Kidney (tissue), 13 donors: ENCODE measurements at regions not wholly inside any gene's neighbourhood (a gene's known extent, or its start where the extent isn't known, plus 50 kb on each side); places are given as distances from the start of the nearest gene placed in this dataset.

ENCODE experiments used
- DNase-seq, 5 donors: peaks; one replicate each; pipeline ENCODE4 v3.0.0-alpha.2; 2013 to 2020
- FAIRE-seq: peaks from 2 replicates; lab custom pipeline; 2012; peaks lifted over from hg19 to GRCh38; lab: Jason Lieb, UNC
- H3K27ac ChIP-seq, 2 donors: one replicate each; pipeline ENCODE4 v1.7.0; 2013; ENCODE audit warnings: low read depth in 2 of 2, low read length in 2 of 2, inconsistent platforms in 1 of 2
- H3K27me3 ChIP-seq: one replicate; pipeline ENCODE4 v1.7.1; 2013; ENCODE audit warnings: low read length, inconsistent platforms; ENCODE audit not compliant: control insufficient read depth, insufficient read depth
- H3K36me3 ChIP-seq, 3 donors: one replicate each; pipeline versions ENCODE4 v1.7.0 to v1.7.1; 2013; ENCODE audit warnings: low read length in 3 of 3, control low read depth in 1 of 3, inconsistent platforms in 1 of 3; ENCODE audit not compliant: insufficient read depth in 3 of 3, control insufficient read depth in 2 of 3
- H3K4me1 ChIP-seq, 3 donors: one replicate each; pipeline versions ENCODE4 v1.7.0 to v1.7.1; 2013; ENCODE audit warnings: low read length in 3 of 3, inconsistent platforms in 1 of 3, low read depth in 1 of 3; ENCODE audit not compliant: control insufficient read depth in 2 of 3, insufficient read depth in 2 of 3
- H3K4me3 ChIP-seq, 3 donors: one replicate each; pipeline versions ENCODE4 v1.7.0 to v1.8.1; 2013; ENCODE audit warnings: low read length in 3 of 3, control low read depth in 1 of 3, inconsistent platforms in 1 of 3
- H3K9ac ChIP-seq, 3 donors: one replicate each; pipeline versions ENCODE4 v1.7.0 to v1.7.1; 2013; ENCODE audit warnings: low read length in 3 of 3, control low read depth in 1 of 3, inconsistent platforms in 1 of 3
- H3K9me3 ChIP-seq, 3 donors: one replicate each; pipeline versions ENCODE4 v1.7.0 to v1.7.1; 2013; ENCODE audit warnings: low read length in 3 of 3, control low read depth in 1 of 3, inconsistent platforms in 1 of 3; ENCODE audit not compliant: control insufficient read depth in 2 of 3, insufficient read depth in 1 of 3
- intact Hi-C: fragments of 100-400 bp; cut with DNase I; formaldehyde crosslinking; loops from one replicate; pipeline ENCODE4 v1.11.1; 2022
- TF ChIP-seq, protein P1 (sequence below): IDR thresholded peaks from 3 replicates; pipeline ENCODE4 v1.5.1; 2012; ENCODE audit warnings: mild to moderate bottlenecking, moderate library complexity, borderline replicate concordance; ENCODE audit not compliant: insufficient read depth; ENCODE audit errors: extremely low read depth
- donor health status: control.
- donor health status: control.
- donor health status: control.
- donor health status: control.
- donor health status: control.
- donor health status: DM: yes; HTN: yes; CAD: no.
- donor health status: Normal renal cell carcinoma (clear cell type).

DNA sequence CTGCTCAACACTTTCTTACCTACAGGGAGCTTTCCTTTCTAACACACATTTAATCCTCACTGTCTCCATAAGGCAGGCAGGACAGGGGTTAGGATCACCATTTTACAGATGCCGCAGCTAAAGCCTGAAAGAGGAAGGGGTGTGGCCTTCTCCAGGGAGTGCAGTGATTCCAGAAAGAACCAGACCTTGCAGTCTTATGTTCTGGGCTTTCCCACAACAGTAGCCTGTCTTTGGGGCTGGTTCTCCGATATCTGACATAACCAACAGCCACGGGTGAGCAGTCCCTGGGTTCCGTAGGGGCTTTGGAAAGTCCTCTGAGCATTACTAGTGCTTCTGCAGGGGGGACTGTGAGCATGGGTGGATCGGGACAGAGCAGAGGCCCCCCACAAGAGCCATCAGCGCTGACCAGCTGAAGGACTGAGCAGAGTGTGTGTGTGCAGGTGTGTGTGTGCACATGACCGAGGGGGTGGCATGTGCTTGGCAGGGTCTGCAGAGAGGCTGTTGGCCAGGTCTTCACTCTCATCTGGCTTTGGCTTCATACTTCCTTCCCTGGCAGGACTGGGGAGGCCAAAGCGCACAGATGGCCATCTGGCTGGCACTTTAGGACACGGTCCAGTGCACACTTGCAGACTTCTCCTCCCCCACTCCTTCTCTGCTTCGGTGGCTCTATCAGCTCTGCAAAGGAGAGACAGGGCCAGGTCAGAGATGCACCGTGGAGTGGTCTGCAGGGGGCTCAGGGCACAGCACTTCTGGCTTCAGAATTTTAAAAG, 400.3 kb downstream of the RPS24 start:
- H3K4me3 ChIP-seq: no peak overlapping the region
- no peaks in the 10 kb centered on the region for H3K36me3 ChIP-seq
- H3K9me3 ChIP-seq: no peaks in the 10 kb centered on the region
- no peak for FAIRE-seq
- intact Hi-C loops: no loop called here
- H3K27ac ChIP-seq: no peak overlapping the region
- TF ChIP-seq, protein P1, sequence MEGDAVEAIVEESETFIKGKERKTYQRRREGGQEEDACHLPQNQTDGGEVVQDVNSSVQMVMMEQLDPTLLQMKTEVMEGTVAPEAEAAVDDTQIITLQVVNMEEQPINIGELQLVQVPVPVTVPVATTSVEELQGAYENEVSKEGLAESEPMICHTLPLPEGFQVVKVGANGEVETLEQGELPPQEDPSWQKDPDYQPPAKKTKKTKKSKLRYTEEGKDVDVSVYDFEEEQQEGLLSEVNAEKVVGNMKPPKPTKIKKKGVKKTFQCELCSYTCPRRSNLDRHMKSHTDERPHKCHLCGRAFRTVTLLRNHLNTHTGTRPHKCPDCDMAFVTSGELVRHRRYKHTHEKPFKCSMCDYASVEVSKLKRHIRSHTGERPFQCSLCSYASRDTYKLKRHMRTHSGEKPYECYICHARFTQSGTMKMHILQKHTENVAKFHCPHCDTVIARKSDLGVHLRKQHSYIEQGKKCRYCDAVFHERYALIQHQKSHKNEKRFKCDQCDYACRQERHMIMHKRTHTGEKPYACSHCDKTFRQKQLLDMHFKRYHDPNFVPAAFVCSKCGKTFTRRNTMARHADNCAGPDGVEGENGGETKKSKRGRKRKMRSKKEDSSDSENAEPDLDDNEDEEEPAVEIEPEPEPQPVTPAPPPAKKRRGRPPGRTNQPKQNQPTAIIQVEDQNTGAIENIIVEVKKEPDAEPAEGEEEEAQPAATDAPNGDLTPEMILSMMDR: no peak
- no peaks in the 10 kb centered on the region for H3K27me3 ChIP-seq
- DNase-seq: peak in 4 of 5 donors; percentile 55 to 76 (median 73)
- H3K4me1 ChIP-seq: peaks cover 0 to 11% (median 4%) of the 10 kb centered on the region in 3 donors
- peak overlapping the region in 1 of 3 donors; percentile 37 for H3K9ac ChIP-seq

- H3K4me1 ChIP-seq: peaks cover 0 to 11% (median 4%) of the 10 kb centered on the region in 3 donors
- no peaks in the 10 kb centered on the region for H3K9me3 ChIP-seq
- H3K4me3 ChIP-seq: no peak overlapping the region
- no peak overlapping the region for H3K27ac ChIP-seq
- TF ChIP-seq, protein P1: no peak
- no peaks in the 10 kb centered on the region for H3K27me3 ChIP-seq
- intact Hi-C loops: no loop called here
- H3K36me3 ChIP-seq: no peaks in the 10 kb centered on the region
- H3K9ac ChIP-seq: no peak overlapping the region
- no peak for DNase-seq
- no peak for FAIRE-seq
These were observed 401.2 kb downstream of the RPS24 start for GRCh38 chr10:78434886-78435285.

GRCh38 chr10:78435484-78436221, 402.0 kb downstream of the RPS24 start:
- TF ChIP-seq, protein P1: no peak

More at GRCh38 chr10:78435484-78436221, 402.0 kb downstream of the RPS24 start:
- H3K27ac ChIP-seq: no peak overlapping the region
- H3K4me1 ChIP-seq: peaks cover 0 to 11% (median 4%) of the 10 kb centered on the region in 3 donors
- DNase-seq (peak in 1 of 5 donors; percentile 70), FAIRE-seq (no peak)
- H3K4me3 ChIP-seq: no peak overlapping the region
- intact Hi-C loops: no loop called here
- H3K9ac ChIP-seq: no peak overlapping the region
- H3K36me3 ChIP-seq: no peaks in the 10 kb centered on the region
- H3K27me3 ChIP-seq: no peaks in the 10 kb centered on the region
- H3K9me3 ChIP-seq: no peaks in the 10 kb centered on the region
